GM12878 (cell line): ENCODE measurements at regions not wholly inside any gene's neighbourhood (a gene's known extent, or its start where the extent isn't known, plus 50 kb on each side); places are given as distances from the start of the nearest gene placed in this dataset.

Experiments
- ATAC-seq: fragments of 200-7000 bp; cut with Tn5 transposase; 3 replicates; pipeline ENCODE4 v1.9.1; 2020; ENCODE audit warnings: mild to moderate bottlenecking, moderate library complexity
- BruUV-seq: library from RNA; stranded (reverse); fragments of 400-500 nt; replicated peaks from 2 replicates; lab custom pipeline; 2021; lab: Mats Ljungman, UMichigan
- CTCF ChIA-PET: fragments of 300-600 bp; sonication (Branson Sonifier 250); formaldehyde crosslinking; extraction: SDS; loops from one replicate; lab custom pipeline; 2021; ENCODE audit warnings: inconsistent platforms; lab: Yijun Ruan, JAX
- POLR2A ChIA-PET: fragments of 350-600 bp; formaldehyde crosslinking; extraction: SDS; loops from one replicate; lab custom pipeline; 2021; ENCODE audit warnings: inconsistent platforms; lab: Charles Lee
- RAD21 ChIA-PET: fragments of 300-600 bp; sonication (Branson Sonifier 250); formaldehyde crosslinking; loops from one replicate; lab custom pipeline; 2023; ENCODE audit warnings: antibody characterized with exemption; ENCODE audit not compliant: unreplicated experiment; lab: Charles Lee
- SMC1A ChIA-PET: fragments of 300-600 bp; sonication (Branson Sonifier 250); formaldehyde crosslinking; loops from one replicate; lab custom pipeline; 2023; ENCODE audit not compliant: unreplicated experiment, uncharacterized antibody; lab: Charles Lee
- DNase-seq: peaks from one replicate; pipeline ENCODE4 v3.0.0-alpha.2; 2011; ENCODE audit warnings: low read depth, low spot score
- FAIRE-seq: peaks from 3 replicates; lab custom pipeline; 2011; peaks lifted over from hg19 to GRCh38; lab: Jason Lieb, UNC
- H2AFZ ChIP-seq: 2 replicates; pipeline ENCODE4 v1.6.0; 2011; ENCODE audit warnings: low read depth, low read length, control low read depth; ENCODE audit not compliant: control insufficient read depth
- H3K27ac ChIP-seq: 2 replicates; pipeline ENCODE4 v1.5.1; 2011; ENCODE audit warnings: control low read depth; ENCODE audit not compliant: control insufficient read depth, insufficient read depth
- H3K27me3 ChIP-seq, 2 experiments: replicated peaks in 1 of 2; 2 replicates each; pipeline versions ENCODE4 v1.6.0 to v1.6.1; 2011; ENCODE audit warnings: low read length in 1 of 2; ENCODE audit not compliant: control insufficient read depth in 2 of 2, insufficient read depth in 2 of 2
- H3K36me3 ChIP-seq, 2 experiments: 2 replicates each; pipeline ENCODE4 v1.5.1; 2011; ENCODE audit warnings: low read length in 1 of 2; ENCODE audit not compliant: control insufficient read depth in 2 of 2, insufficient read depth in 2 of 2
- H3K4me1 ChIP-seq: 2 replicates; pipeline ENCODE4 v1.6.1; 2011; ENCODE audit warnings: mild to moderate bottlenecking, low read length, moderate library complexity, mixed read lengths; ENCODE audit not compliant: control insufficient read depth, insufficient read depth
- H3K4me2 ChIP-seq: 2 replicates; pipeline ENCODE4 v1.6.0; 2011; ENCODE audit warnings: control low read depth; ENCODE audit not compliant: control insufficient read depth, insufficient read depth
- H3K4me3 ChIP-seq: fragments of 200-600 bp; sonication (generic); 2 replicates; pipeline ENCODE4 v1.5.1; 2016
- H3K79me2 ChIP-seq: 2 replicates; pipeline ENCODE4 v1.6.0; 2011; ENCODE audit warnings: low read length; ENCODE audit not compliant: control insufficient read depth, insufficient read depth
- H3K9ac ChIP-seq: 2 replicates; pipeline ENCODE4 v1.8.0; 2011; ENCODE audit warnings: low read length, control low read depth, mixed read lengths; ENCODE audit not compliant: control insufficient read depth, insufficient read depth
- H3K9me3 ChIP-seq: replicated peaks from 3 replicates; pipeline ENCODE4 v1.5.1; 2011; ENCODE audit warnings: mild to moderate bottlenecking, low read length; ENCODE audit not compliant: control insufficient read depth, insufficient read depth
- H4K20me1 ChIP-seq: 2 replicates; pipeline ENCODE4 v1.6.0; 2011; ENCODE audit not compliant: control insufficient read depth, insufficient read depth
- BCLAF1 ChIP-seq: fragments of 450-650 bp; IDR thresholded peaks from 2 replicates; pipeline ENCODE4 v1.6.1; 2017; ENCODE audit warnings: antibody characterized with exemption, mild to moderate bottlenecking, moderate library complexity
- BHLHE40 ChIP-seq, 2 experiments: fragments of 450-650 bp in 1 of 2; IDR thresholded peaks; 2 replicates each; pipeline ENCODE4 v1.6.1; 2011 to 2017; ENCODE audit warnings: low read depth in 2 of 2, borderline replicate concordance in 1 of 2, improper control_type of control experiment in 1 of 2, low read length in 1 of 2, mild to moderate bottlenecking in 1 of 2
- CUX1 ChIP-seq: IDR thresholded peaks from 2 replicates; pipeline ENCODE4 v1.6.1; 2012; ENCODE audit warnings: improper control_type of control experiment, low read depth, low read length; ENCODE audit not compliant: insufficient replicate concordance
- EZH2 ChIP-seq: IDR thresholded peaks from 2 replicates; pipeline ENCODE4 v1.6.1; 2012; ENCODE audit warnings: low read depth, mild to moderate bottlenecking, control low read depth, inconsistent platforms, low read length, borderline replicate concordance; ENCODE audit not compliant: control insufficient read depth
- HSF1 ChIP-seq: fragments of 150-350 bp; IDR thresholded peaks from 2 replicates; pipeline ENCODE4 v1.6.1; 2014; ENCODE audit warnings: mild to moderate bottlenecking, low read depth, low read length
- JUNB ChIP-seq: IDR thresholded peaks from 2 replicates; pipeline ENCODE4 v1.6.1; 2016; ENCODE audit warnings: antibody characterized with exemption, mild to moderate bottlenecking
- NR2C1 ChIP-seq: fragments of 450-650 bp; IDR thresholded peaks from 2 replicates; pipeline ENCODE4 v1.6.1; 2017; ENCODE audit warnings: antibody characterized with exemption, mild to moderate bottlenecking, moderate library complexity
- NRF1 ChIP-seq: conservative IDR thresholded peaks from 2 replicates; pipeline ENCODE4 v1.6.1; 2011; ENCODE audit warnings: mild to moderate bottlenecking, low read depth, low read length, improper control_type of control experiment
- SUZ12 ChIP-seq: fragments of 200-600 bp; sonication (generic); IDR thresholded peaks from one replicate; pipeline ENCODE4 v1.6.1; 2018; ENCODE audit warnings: antibody characterized with exemption, mild to moderate bottlenecking; ENCODE audit not compliant: unreplicated experiment
- TAF1 ChIP-seq: IDR thresholded peaks from 2 replicates; pipeline ENCODE4 v1.6.1; 2011; ENCODE audit warnings: mild to moderate bottlenecking, low read depth, low read length, borderline replicate concordance
- ZNF622 ChIP-seq: fragments of 450-650 bp; IDR thresholded peaks from 2 replicates; pipeline ENCODE4 v1.6.1; 2017; ENCODE audit warnings: mild to moderate bottlenecking, inconsistent platforms
- WGBS: methylation state at CpG from one replicate; pipeline ENCODE4 v1.1.6; 2016; ENCODE audit warnings: low lambda C conversion rate; ENCODE audit not compliant: insufficient replicate concordance, insufficient coverage; ENCODE audit errors: missing lambda C conversion rate; 5-methylcytosine and 5-hydroxymethylcytosine counted together
- in situ Hi-C: fragments of 300-500 bp; cut with MboI; formaldehyde crosslinking; loops from 9 replicates; pipeline ENCODE4 v1.14.3; 2018; ENCODE audit warnings: mixed read lengths
- intact Hi-C: fragments of 100-400 bp; cut with micrococcal nuclease; formaldehyde crosslinking; loops from one replicate; pipeline ENCODE4 v1.14.2; 2022; ENCODE audit not compliant: unreplicated experiment

- FAIRE-seq (no peak), DNase-seq (no peak), ATAC-seq (no peak)
- no peak overlapping the region for H3K9ac ChIP-seq
- in situ Hi-C loops: no loop called here
- no peaks in the 10 kb centered on the region for H3K9me3 ChIP-seq
- no peaks in the 10 kb centered on the region for H3K4me1 ChIP-seq
- TF ChIP-seq NR2C1 (no peak), HSF1 (no peak), EZH2 (no peak), ZNF622 (no peak), JUNB (no peak), SUZ12 (no peak), CUX1 (no peak), TAF1 (no peak), BCLAF1 (no peak), NRF1 (no peak), BHLHE40 (IDR thresholded peaks at IDR 0.05; ENCODE audit: borderline replicate concordance in 1 of 2, low read depth in 2 of 2, low read length in 1 of 2) (no peak)
- H3K27ac ChIP-seq: no peak overlapping the region
- H2AFZ ChIP-seq: no peak overlapping the region
- no peaks in the 10 kb centered on the region for H3K36me3 ChIP-seq
- 87% methylated on average over 1 of the region's 1 CpG for WGBS
- BruUV-seq: no TSS peak
- no peaks in the 10 kb centered on the region for H3K79me2 ChIP-seq
- RAD21 ChIA-PET: no interaction called here
- SMC1A ChIA-PET: no interaction called here
- H3K4me3 ChIP-seq: no peak overlapping the region
- POLR2A ChIA-PET: no interaction called here
- H3K4me2 ChIP-seq: no peak overlapping the region
- no peaks in the 10 kb centered on the region for H4K20me1 ChIP-seq
- intact Hi-C loops: no loop called here
- CTCF ChIA-PET: no interaction called here
- no peaks in the 10 kb centered on the region for H3K27me3 ChIP-seq
These were observed 253.9 kb downstream of the EDEM1 start for GRCh38 chr3:5441401-5441800.
